ENCODE measurements at regions not wholly inside any gene's neighbourhood (a gene's known extent, or its start where the extent isn't known, plus 50 kb on each side); places are given as distances from the start of the nearest gene placed in this dataset.

DNA sequence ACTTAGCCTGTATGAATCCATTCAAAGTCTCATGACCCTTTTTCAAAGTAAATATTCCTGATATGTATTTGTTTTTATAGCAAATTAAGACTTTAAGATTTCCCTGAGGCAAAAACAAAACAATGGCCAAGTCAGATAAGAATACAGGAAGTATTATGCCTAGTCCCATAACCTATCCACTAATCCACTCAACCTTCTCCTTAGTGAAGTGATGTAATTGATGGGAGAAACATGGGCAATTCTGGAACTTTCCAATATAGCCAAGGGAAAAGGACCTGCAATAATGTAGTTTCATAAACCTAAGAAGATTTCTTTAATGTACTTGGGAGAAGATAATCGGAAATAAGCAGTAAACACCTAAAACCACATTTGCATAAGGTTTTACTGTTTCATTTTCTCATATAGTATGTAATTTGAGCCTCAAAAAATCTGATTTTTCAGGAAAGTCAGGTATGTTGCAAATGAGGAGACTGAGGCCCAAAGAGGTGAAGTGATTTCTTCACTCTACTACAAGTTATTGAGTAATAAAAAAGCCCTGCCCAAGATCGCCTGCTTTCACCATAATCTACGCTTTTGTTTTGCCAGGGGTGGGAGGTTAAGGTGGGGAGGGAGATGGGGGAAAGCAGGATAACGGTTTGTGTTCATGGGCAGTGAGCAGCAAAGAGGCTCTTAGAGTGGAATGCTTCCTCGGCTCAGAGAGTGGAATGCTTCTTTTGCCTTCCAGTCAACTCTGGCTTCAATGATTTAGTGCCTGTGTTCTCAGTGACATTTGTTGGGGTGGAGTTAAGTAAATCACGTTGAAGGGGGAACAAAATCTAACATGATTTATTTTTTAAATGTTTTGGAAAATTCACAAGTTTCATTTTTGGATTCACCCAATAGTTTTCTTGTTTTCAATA lies 95.0 kb upstream of the FNDC3B start:
- TF ChIP-seq, protein P1, sequence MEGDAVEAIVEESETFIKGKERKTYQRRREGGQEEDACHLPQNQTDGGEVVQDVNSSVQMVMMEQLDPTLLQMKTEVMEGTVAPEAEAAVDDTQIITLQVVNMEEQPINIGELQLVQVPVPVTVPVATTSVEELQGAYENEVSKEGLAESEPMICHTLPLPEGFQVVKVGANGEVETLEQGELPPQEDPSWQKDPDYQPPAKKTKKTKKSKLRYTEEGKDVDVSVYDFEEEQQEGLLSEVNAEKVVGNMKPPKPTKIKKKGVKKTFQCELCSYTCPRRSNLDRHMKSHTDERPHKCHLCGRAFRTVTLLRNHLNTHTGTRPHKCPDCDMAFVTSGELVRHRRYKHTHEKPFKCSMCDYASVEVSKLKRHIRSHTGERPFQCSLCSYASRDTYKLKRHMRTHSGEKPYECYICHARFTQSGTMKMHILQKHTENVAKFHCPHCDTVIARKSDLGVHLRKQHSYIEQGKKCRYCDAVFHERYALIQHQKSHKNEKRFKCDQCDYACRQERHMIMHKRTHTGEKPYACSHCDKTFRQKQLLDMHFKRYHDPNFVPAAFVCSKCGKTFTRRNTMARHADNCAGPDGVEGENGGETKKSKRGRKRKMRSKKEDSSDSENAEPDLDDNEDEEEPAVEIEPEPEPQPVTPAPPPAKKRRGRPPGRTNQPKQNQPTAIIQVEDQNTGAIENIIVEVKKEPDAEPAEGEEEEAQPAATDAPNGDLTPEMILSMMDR (IDR thresholded peaks at IDR 0.05), result no peak
- no peak for TF ChIP-seq POLR2A (IDR thresholded peaks at IDR 0.05)
